ENCODE measurements at regions not wholly inside any gene's neighbourhood (a gene's known extent, or its start where the extent isn't known, plus 50 kb on each side); places are given as distances from the start of the nearest gene placed in this dataset.

DNA sequence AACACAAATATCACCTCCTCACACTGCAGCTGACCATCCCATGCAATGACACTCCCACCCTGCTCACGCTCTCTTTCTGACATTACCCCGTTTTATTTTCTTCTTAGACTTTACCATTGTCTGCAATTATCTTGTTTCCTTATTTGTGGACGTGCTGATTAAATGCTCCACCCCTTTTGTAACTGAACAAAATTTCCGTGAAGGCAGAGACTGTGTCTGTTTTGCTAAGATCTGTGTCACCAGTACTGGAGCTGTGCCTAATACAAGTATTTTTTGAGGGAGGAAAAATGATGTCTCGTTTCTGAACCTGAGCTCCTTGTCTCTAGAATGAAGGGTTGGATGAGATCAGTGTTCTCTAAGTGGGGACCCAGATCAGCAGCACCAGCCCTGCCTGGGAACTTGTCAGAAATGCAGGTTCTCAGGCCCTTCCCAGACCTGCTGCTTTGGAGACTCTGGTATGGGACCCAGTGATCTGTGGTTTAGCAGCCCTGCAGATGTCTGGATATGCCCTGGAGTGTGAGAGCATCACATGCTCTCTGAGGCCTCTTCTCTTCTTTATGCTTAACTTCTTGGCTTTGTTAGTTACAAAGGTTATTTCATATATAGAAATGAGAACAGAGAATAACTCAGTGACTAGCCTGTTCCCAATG, 181.7 kb upstream of the GAS1 start:
- TF ChIP-seq, protein P1, sequence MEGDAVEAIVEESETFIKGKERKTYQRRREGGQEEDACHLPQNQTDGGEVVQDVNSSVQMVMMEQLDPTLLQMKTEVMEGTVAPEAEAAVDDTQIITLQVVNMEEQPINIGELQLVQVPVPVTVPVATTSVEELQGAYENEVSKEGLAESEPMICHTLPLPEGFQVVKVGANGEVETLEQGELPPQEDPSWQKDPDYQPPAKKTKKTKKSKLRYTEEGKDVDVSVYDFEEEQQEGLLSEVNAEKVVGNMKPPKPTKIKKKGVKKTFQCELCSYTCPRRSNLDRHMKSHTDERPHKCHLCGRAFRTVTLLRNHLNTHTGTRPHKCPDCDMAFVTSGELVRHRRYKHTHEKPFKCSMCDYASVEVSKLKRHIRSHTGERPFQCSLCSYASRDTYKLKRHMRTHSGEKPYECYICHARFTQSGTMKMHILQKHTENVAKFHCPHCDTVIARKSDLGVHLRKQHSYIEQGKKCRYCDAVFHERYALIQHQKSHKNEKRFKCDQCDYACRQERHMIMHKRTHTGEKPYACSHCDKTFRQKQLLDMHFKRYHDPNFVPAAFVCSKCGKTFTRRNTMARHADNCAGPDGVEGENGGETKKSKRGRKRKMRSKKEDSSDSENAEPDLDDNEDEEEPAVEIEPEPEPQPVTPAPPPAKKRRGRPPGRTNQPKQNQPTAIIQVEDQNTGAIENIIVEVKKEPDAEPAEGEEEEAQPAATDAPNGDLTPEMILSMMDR (IDR thresholded peaks at IDR 0.05): no peak
- TF ChIP-seq POLR2A (IDR thresholded peaks at IDR 0.05): no peak
